Upper lobe of left lung (tissue), 4 donors: ENCODE measurements at regions not wholly inside any gene's neighbourhood (a gene's known extent, or its start where the extent isn't known, plus 50 kb on each side); places are given as distances from the start of the nearest gene placed in this dataset.

ENCODE experiments used
- CTCF ChIP-seq, 6 experiments: fragments of 450-650 bp in 4 of 6; fragments of 200-600 bp in 2 of 6; sonication (generic) in 2 of 6; IDR thresholded peaks; one replicate each; pipeline ENCODE4 v1.5.1; 2016 to 2019; ENCODE audit warnings: antibody characterized with exemption in 6 of 6
- EP300 ChIP-seq, 4 donors: sonication (generic); formaldehyde crosslinking; IDR thresholded peaks; one replicate each; pipeline ENCODE4 v1.5.1; 2017; ENCODE audit warnings: antibody characterized with exemption in 4 of 4, control low read depth in 2 of 4
- POLR2A ChIP-seq, 4 donors: fragments of 450-650 bp; IDR thresholded peaks; one replicate each; pipeline ENCODE4 v1.5.1; 2016 to 2017; ENCODE audit warnings: antibody characterized with exemption in 4 of 4, mild to moderate bottlenecking in 2 of 4
- POLR2AphosphoS5 ChIP-seq, 2 donors: sonication (generic); formaldehyde crosslinking; IDR thresholded peaks; one replicate each; pipeline ENCODE4 v1.5.1; 2017; ENCODE audit warnings: antibody characterized with exemption in 2 of 2

GRCh38 chr4:96131186-96131585, 291.3 kb downstream of the PDHA2 start:
- TF ChIP-seq POLR2AphosphoS5 (IDR thresholded peaks at IDR 0.05) (no peak), POLR2A (IDR thresholded peaks at IDR 0.05) (no peak), CTCF (IDR thresholded peaks at IDR 0.05) (no peak), EP300 (IDR thresholded peaks at IDR 0.05) (no peak)
